Stimulated activated effector memory CD8-positive, alpha-beta T cell treated with anti-CD3 and anti-CD28 coated beads, Interleukin-12 subunit alpha, Interleukin-12 subunit beta, amount 100 ng/mL, for 72 hours (primary cell): ENCODE measurements at regions not wholly inside any gene's neighbourhood (a gene's known extent, or its start where the extent isn't known, plus 50 kb on each side); places are given as distances from the start of the nearest gene placed in this dataset.
"Not testable (repeated sequence)": the region's sequence is repeated elsewhere in the genome, so short reads cannot be mapped to it uniquely, and the experiment has no call there.

ENCODE experiments used
- ATAC-seq: fragments of 150-1000 bp; cut with Tn5 transposase; 2 replicates; pipeline ENCODE4 v1.10.0; 2021
- DNase-seq, 2 donors: peaks; one replicate each; pipeline ENCODE4 v3.0.0; 2021 to 2022; ENCODE audit warnings: low spot score in 2 of 2
- H3K27ac Mint-ChIP-seq: one replicate; pipeline ENCODE4 v1.8.0; 2022; ENCODE audit warnings: mild to moderate bottlenecking, mixed read lengths
- H3K36me3 Mint-ChIP-seq: one replicate; pipeline ENCODE4 v1.8.0; 2022; ENCODE audit warnings: mild to moderate bottlenecking, mixed read lengths
- H3K4me1 Mint-ChIP-seq: one replicate; pipeline ENCODE4 v1.8.0; 2022; ENCODE audit warnings: mixed read lengths
- H3K4me3 Mint-ChIP-seq: one replicate; pipeline ENCODE4 v1.8.0; 2022; ENCODE audit warnings: mild to moderate bottlenecking, mixed read lengths
- H3K9me3 Mint-ChIP-seq: one replicate; pipeline ENCODE4 v1.8.0; 2022; ENCODE audit warnings: mixed read lengths

- Mint-ChIP-seq H3K36me3 (no peaks in the 10 kb centered on the region), H3K4me1 (peaks cover 24% of the 10 kb centered on the region), H3K4me3 (no peak overlapping the region), H3K9me3 (no peaks in the 10 kb centered on the region), H3K27ac (no peak overlapping the region)
- no peak for DNase-seq
- peak; percentile 44 for ATAC-seq
Observed at GRCh38 chr6:118735320-118735719, 83.9 kb upstream of the CEP85L start.

GRCh38 chr6:118725944-118726343 is 74.6 kb upstream of the CEP85L start:
- H3K4me1 Mint-ChIP-seq, result peaks cover 17% of the 10 kb centered on the region
- H3K4me3 Mint-ChIP-seq, result peak overlapping the region; percentile 8
- peak; percentile 37 to 65 for DNase-seq
- H3K9me3 Mint-ChIP-seq, result no peaks in the 10 kb centered on the region
- H3K36me3 Mint-ChIP-seq, result no peaks in the 10 kb centered on the region
- peak overlapping the region; percentile 82 for H3K27ac Mint-ChIP-seq
- ATAC-seq, result peak; percentile 97

- peak overlapping the region; percentile 20 for H3K4me3 Mint-ChIP-seq
- H3K36me3 Mint-ChIP-seq, result no peaks in the 10 kb centered on the region
- no peaks in the 10 kb centered on the region for H3K9me3 Mint-ChIP-seq
- ATAC-seq, result peak; percentile 12
- DNase-seq, result no peak
- peaks cover 29% of the 10 kb centered on the region for H3K4me1 Mint-ChIP-seq
- H3K27ac Mint-ChIP-seq, result peak overlapping the region; percentile 20
Observed at GRCh38 chr6:118724211-118724610, 72.8 kb upstream of the CEP85L start.

GRCh38 chr6:118722829-118723813 is 71.7 kb upstream of the CEP85L start:
- ATAC-seq (no peak), DNase-seq (no peak)
- no peak overlapping the region for H3K4me3 Mint-ChIP-seq
- H3K27ac Mint-ChIP-seq, result no peak overlapping the region
- H3K4me1 Mint-ChIP-seq, result peaks cover 34% of the 10 kb centered on the region
- no peaks in the 10 kb centered on the region for H3K36me3 Mint-ChIP-seq
- H3K9me3 Mint-ChIP-seq, result no peaks in the 10 kb centered on the region

- H3K9me3 Mint-ChIP-seq, result no peaks in the 10 kb centered on the region
- H3K36me3 Mint-ChIP-seq, result no peaks in the 10 kb centered on the region
- H3K4me1 Mint-ChIP-seq, result peaks cover 20% of the 10 kb centered on the region
- ATAC-seq (peak; percentile 67), DNase-seq (no peak)
- H3K27ac Mint-ChIP-seq, result peak overlapping the region; percentile 66
- H3K4me3 Mint-ChIP-seq, result no peak overlapping the region
Observed at GRCh38 chr6:118720125-118720473, 68.7 kb upstream of the CEP85L start.

GRCh38 chr6:118719351-118720124 is 68.1 kb upstream of the CEP85L start:
- ATAC-seq (peak; percentile 60), DNase-seq (no peak)
- Mint-ChIP-seq H3K27ac (peak overlapping the region; percentile 66), H3K4me3 (no peak overlapping the region), H3K9me3 (no peaks in the 10 kb centered on the region), H3K4me1 (peaks cover 20% of the 10 kb centered on the region), H3K36me3 (no peaks in the 10 kb centered on the region)

GRCh38 chr6:118718903-118719302 is 67.5 kb upstream of the CEP85L start:
- peak overlapping the region; percentile 66 for H3K27ac Mint-ChIP-seq
- H3K4me1 Mint-ChIP-seq, result peaks cover 22% of the 10 kb centered on the region
- no peaks in the 10 kb centered on the region for H3K9me3 Mint-ChIP-seq
- no peak for ATAC-seq
- H3K36me3 Mint-ChIP-seq, result no peaks in the 10 kb centered on the region
- no peak for DNase-seq
- H3K4me3 Mint-ChIP-seq, result no peak overlapping the region

- H3K4me1 Mint-ChIP-seq, result peaks cover 28% of the 10 kb centered on the region
- H3K4me3 Mint-ChIP-seq, result no peak overlapping the region
- DNase-seq, result no peak
- ATAC-seq, result no peak
- H3K27ac Mint-ChIP-seq, result no peak overlapping the region
- no peaks in the 10 kb centered on the region for H3K9me3 Mint-ChIP-seq
- no peaks in the 10 kb centered on the region for H3K36me3 Mint-ChIP-seq
Observed at GRCh38 chr6:118718297-118718696, 66.9 kb upstream of the CEP85L start.

GRCh38 chr6:118717106-118717505 is 65.7 kb upstream of the CEP85L start:
- Mint-ChIP-seq H3K4me3 (no peak overlapping the region), H3K27ac (no peak overlapping the region), H3K36me3 (no peaks in the 10 kb centered on the region), H3K4me1 (peaks cover 38% of the 10 kb centered on the region), H3K9me3 (no peaks in the 10 kb centered on the region)
- no peak for DNase-seq
- ATAC-seq, result no peak

- not testable (repeated sequence) for H3K4me3 Mint-ChIP-seq, ATAC-seq, H3K27ac Mint-ChIP-seq, H3K9me3 Mint-ChIP-seq, H3K36me3 Mint-ChIP-seq, DNase-seq
- H3K4me1 Mint-ChIP-seq, result peaks cover 45% of the 10 kb centered on the region
Observed at GRCh38 chr6:118715907-118716306, 64.5 kb upstream of the CEP85L start.

- H3K27ac Mint-ChIP-seq, result no peak overlapping the region
- ATAC-seq, result no peak
- H3K4me1 Mint-ChIP-seq, result peaks cover 50% of the 10 kb centered on the region
- H3K36me3 Mint-ChIP-seq, result no peaks in the 10 kb centered on the region
- no peaks in the 10 kb centered on the region for H3K9me3 Mint-ChIP-seq
- DNase-seq, result no peak
- no peak overlapping the region for H3K4me3 Mint-ChIP-seq
Observed at GRCh38 chr6:118715376-118715775, 64.0 kb upstream of the CEP85L start.

GRCh38 chr6:118714756-118715155 is 63.4 kb upstream of the CEP85L start:
- H3K9me3 Mint-ChIP-seq, result no peaks in the 10 kb centered on the region
- H3K4me3 Mint-ChIP-seq, result no peak overlapping the region
- H3K4me1 Mint-ChIP-seq, result peaks cover 46% of the 10 kb centered on the region
- H3K36me3 Mint-ChIP-seq, result peaks cover 5% of the 10 kb centered on the region
- H3K27ac Mint-ChIP-seq, result no peak overlapping the region
- ATAC-seq, result no peak
- no peak for DNase-seq

GRCh38 chr6:118712969-118713368 is 61.6 kb upstream of the CEP85L start:
- Mint-ChIP-seq H3K27ac (peak overlapping the region; percentile 53), H3K4me3 (peak overlapping the region; percentile 12), H3K4me1 (peaks cover 42% of the 10 kb centered on the region), H3K9me3 (no peaks in the 10 kb centered on the region), H3K36me3 (peaks cover 18% of the 10 kb centered on the region)
- DNase-seq (no peak), ATAC-seq (peak; percentile 54)

- Mint-ChIP-seq H3K4me1 (peaks cover 64% of the 10 kb centered on the region), H3K36me3 (peaks cover 28% of the 10 kb centered on the region), H3K27ac (peak overlapping the region; percentile 98), H3K4me3 (peak overlapping the region; percentile 94), H3K9me3 (no peaks in the 10 kb centered on the region)
- DNase-seq, result no peak
- ATAC-seq, result no peak
Observed at GRCh38 chr6:118710616-118711015, 59.2 kb upstream of the CEP85L start.

- ATAC-seq (peak; percentile 95), DNase-seq (peak; percentile 43 to 76)
- Mint-ChIP-seq H3K4me3 (peak overlapping the region; percentile 94), H3K4me1 (peaks cover 71% of the 10 kb centered on the region), H3K36me3 (peaks cover 28% of the 10 kb centered on the region), H3K27ac (peak overlapping the region; percentile 98), H3K9me3 (no peaks in the 10 kb centered on the region)
Observed at GRCh38 chr6:118709859-118710350, 58.5 kb upstream of the CEP85L start.
